ENCODE measurements at regions not wholly inside any gene's neighbourhood (a gene's known extent, or its start where the extent isn't known, plus 50 kb on each side); places are given as distances from the start of the nearest gene placed in this dataset.

DNA sequence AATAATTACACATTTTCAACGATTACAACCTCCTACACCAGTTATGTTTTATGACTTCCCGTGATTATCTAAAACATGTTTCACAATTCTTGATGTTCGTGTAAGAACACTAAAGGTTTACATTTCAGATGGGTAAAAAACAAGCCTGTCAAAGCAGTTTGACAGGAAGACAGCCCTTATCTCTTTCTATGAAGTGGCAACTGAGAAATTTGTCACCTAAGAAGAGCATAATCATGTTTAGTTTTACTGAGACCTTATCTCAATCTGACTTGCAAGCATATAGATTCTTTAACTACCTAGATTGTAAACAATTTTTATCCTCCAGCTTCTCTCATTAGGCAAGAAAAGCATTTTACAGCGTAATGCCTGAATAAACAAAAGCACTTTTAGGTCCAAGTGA lies 218.4 kb upstream of the ZBED5 start:
- no peak for TF ChIP-seq EZH2 (IDR thresholded peaks at IDR 0.05; ENCODE audit: borderline replicate concordance, low read depth, low read length, severe bottlenecking)
- TF ChIP-seq, protein P1, sequence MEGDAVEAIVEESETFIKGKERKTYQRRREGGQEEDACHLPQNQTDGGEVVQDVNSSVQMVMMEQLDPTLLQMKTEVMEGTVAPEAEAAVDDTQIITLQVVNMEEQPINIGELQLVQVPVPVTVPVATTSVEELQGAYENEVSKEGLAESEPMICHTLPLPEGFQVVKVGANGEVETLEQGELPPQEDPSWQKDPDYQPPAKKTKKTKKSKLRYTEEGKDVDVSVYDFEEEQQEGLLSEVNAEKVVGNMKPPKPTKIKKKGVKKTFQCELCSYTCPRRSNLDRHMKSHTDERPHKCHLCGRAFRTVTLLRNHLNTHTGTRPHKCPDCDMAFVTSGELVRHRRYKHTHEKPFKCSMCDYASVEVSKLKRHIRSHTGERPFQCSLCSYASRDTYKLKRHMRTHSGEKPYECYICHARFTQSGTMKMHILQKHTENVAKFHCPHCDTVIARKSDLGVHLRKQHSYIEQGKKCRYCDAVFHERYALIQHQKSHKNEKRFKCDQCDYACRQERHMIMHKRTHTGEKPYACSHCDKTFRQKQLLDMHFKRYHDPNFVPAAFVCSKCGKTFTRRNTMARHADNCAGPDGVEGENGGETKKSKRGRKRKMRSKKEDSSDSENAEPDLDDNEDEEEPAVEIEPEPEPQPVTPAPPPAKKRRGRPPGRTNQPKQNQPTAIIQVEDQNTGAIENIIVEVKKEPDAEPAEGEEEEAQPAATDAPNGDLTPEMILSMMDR (IDR thresholded peaks at IDR 0.05; ENCODE audit: borderline replicate concordance, extremely low read depth, low read length, poor library complexity, severe bottlenecking): no peak
- Histone ChIP-seq H4K20me1 (ENCODE audit: insufficient read depth, low read length) (no peaks in the 10 kb centered on the region), H3K9ac (ENCODE audit: low read depth, low read length) (no peak overlapping the region), H3K4me2 (ENCODE audit: insufficient read depth, low read length) (no peak overlapping the region), H3K9me3 (ENCODE audit: insufficient read depth, low read length, severe bottlenecking) (no peaks in the 10 kb centered on the region), H3K4me1 (ENCODE audit: insufficient read depth, low read length) (no peaks in the 10 kb centered on the region), H2AFZ (ENCODE audit: low read depth, low read length) (no peak overlapping the region), H3K27me3 (ENCODE audit: insufficient read depth, low read length, poor library complexity) (peaks cover 7% of the 10 kb centered on the region), H3K27ac (ENCODE audit: low read length) (no peak overlapping the region), H3K4me3 (ENCODE audit: low read depth in 1 of 2, low read length in 2 of 2) (no peak overlapping the region), H3K36me3 (ENCODE audit: insufficient read depth, low read length) (no peaks in the 10 kb centered on the region), H3K79me2 (ENCODE audit: insufficient read depth, low read length) (no peaks in the 10 kb centered on the region)
- ATAC-seq (ENCODE audit: insufficient read depth, low read depth): no peak
- no peak for DNase-seq

DNA sequence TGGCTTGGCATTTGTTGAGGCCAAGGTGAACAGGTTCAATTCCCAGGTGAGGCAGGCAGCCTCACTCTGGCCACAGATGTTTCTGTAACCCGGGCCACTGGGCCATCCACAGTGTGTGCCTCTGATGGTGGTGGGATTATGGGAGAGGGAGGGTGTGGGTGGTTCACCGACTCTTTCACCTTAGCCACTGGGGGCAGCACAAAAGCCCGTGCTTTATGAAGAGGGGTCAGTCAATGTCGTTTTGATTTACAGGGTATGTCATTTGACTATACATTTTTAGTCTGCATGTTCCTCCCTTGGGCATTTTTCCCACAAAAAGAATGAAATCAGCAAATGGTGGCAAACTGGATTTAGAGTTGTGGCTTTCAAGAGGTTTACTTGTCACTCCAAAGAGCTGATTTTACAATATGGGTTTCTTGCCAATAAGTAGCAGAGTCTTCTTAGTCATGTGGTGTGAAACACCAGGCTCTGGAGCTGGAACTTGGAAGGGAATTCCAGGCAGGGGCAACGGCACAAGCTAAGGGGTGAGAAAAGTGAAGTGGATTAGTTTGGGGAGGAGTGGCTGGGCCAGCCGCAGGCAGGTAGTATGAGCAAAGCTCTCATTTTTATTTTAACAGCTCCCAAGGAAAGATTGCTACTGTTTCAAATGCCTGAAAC lies 217.8 kb upstream of the ZBED5 start:
- no peak for TF ChIP-seq EZH2 (IDR thresholded peaks at IDR 0.05; ENCODE audit: borderline replicate concordance, low read depth, low read length, severe bottlenecking)
- TF ChIP-seq, protein P1 (IDR thresholded peaks at IDR 0.05; ENCODE audit: borderline replicate concordance, extremely low read depth, low read length, poor library complexity, severe bottlenecking): peak; percentile 15
- Histone ChIP-seq H3K36me3 (ENCODE audit: insufficient read depth, low read length) (no peaks in the 10 kb centered on the region), H2AFZ (ENCODE audit: low read depth, low read length) (no peak overlapping the region), H3K9ac (ENCODE audit: low read depth, low read length) (no peak overlapping the region), H3K27me3 (ENCODE audit: insufficient read depth, low read length, poor library complexity) (peaks cover 7% of the 10 kb centered on the region), H3K4me1 (ENCODE audit: insufficient read depth, low read length) (no peaks in the 10 kb centered on the region), H3K79me2 (ENCODE audit: insufficient read depth, low read length) (no peaks in the 10 kb centered on the region), H3K27ac (ENCODE audit: low read length) (no peak overlapping the region), H3K4me3 (ENCODE audit: low read depth in 1 of 2, low read length in 2 of 2) (no peak overlapping the region), H4K20me1 (ENCODE audit: insufficient read depth, low read length) (no peaks in the 10 kb centered on the region), H3K9me3 (ENCODE audit: insufficient read depth, low read length, severe bottlenecking) (no peaks in the 10 kb centered on the region), H3K4me2 (ENCODE audit: insufficient read depth, low read length) (no peak overlapping the region)
- DNase-seq: no peak
- no peak for ATAC-seq (ENCODE audit: insufficient read depth, low read depth)

DNA sequence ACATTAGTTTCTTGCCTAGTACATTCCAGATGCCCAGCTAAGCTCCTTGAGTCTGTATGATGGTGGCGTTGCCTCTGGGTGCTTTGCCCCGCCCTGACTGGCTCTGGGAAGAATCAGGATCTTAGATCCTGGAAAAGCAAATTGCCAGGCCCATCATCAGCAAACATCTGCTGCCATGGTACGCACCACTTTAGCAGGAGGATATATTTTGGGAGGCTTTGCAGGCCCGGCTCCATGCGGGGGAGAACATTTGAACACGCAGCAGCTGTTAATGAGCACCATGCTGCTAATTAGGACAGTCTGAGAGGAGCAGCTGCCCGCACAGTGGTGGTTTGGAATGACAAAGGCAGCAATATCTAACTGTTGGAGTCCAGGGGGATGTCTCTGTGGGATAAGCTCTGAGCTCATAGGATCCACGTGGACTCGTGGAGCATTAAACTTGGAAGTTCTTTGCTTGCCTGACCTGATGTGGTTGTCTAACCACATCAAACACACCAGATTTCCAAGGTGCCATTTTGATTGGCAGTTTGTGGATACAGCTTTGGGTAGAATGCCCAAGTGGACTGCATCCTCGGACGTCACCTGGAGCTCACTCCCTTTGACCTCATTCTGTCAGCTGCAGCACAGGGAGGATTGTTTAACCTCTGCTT lies 217.0 kb upstream of the ZBED5 start:
- no peak overlapping the region for H3K27ac ChIP-seq (ENCODE audit: low read length)
- no peaks in the 10 kb centered on the region for H4K20me1 ChIP-seq (ENCODE audit: insufficient read depth, low read length)
- H3K36me3 ChIP-seq (ENCODE audit: insufficient read depth, low read length): no peaks in the 10 kb centered on the region
- no peak overlapping the region for H2AFZ ChIP-seq (ENCODE audit: low read depth, low read length)
- TF ChIP-seq EZH2 (IDR thresholded peaks at IDR 0.05; ENCODE audit: borderline replicate concordance, low read depth, low read length, severe bottlenecking): no peak
- TF ChIP-seq, protein P1 (IDR thresholded peaks at IDR 0.05; ENCODE audit: borderline replicate concordance, extremely low read depth, low read length, poor library complexity, severe bottlenecking): no peak
- H3K4me2 ChIP-seq (ENCODE audit: insufficient read depth, low read length): no peak overlapping the region
- ATAC-seq (ENCODE audit: insufficient read depth, low read depth): no peak
- no peak for DNase-seq
- H3K9me3 ChIP-seq (ENCODE audit: insufficient read depth, low read length, severe bottlenecking): no peaks in the 10 kb centered on the region
- no peak overlapping the region for H3K9ac ChIP-seq (ENCODE audit: low read depth, low read length)
- peaks cover 7% of the 10 kb centered on the region for H3K27me3 ChIP-seq (ENCODE audit: insufficient read depth, low read length, poor library complexity)
- H3K4me3 ChIP-seq (ENCODE audit: low read depth in 1 of 2, low read length in 2 of 2): no peak overlapping the region
- no peaks in the 10 kb centered on the region for H3K79me2 ChIP-seq (ENCODE audit: insufficient read depth, low read length)
- H3K4me1 ChIP-seq (ENCODE audit: insufficient read depth, low read length): no peaks in the 10 kb centered on the region

Measured in DND-41 (cell line).